WTC11 (cell line): ENCODE measurements at regions not wholly inside any gene's neighbourhood (a gene's known extent, or its start where the extent isn't known, plus 50 kb on each side); places are given as distances from the start of the nearest gene placed in this dataset.

Experiments
- ATAC-seq: fragments of 200-7000 bp; cut with Tn5 transposase; 2 replicates; pipeline ENCODE4 v1.10.0; 2021; ENCODE audit warnings: mild to moderate bottlenecking, moderate library complexity
- CTCF ChIA-PET: fragments of 300-600 bp; sonication (Branson Sonifier 250); formaldehyde crosslinking; loops from one replicate; lab custom pipeline; 2021; ENCODE audit warnings: antibody characterized with exemption; lab: Charles Lee
- POLR2A ChIA-PET: fragments of 350-600 bp; sonication (Branson Sonifier 250); formaldehyde crosslinking; loops from one replicate; lab custom pipeline; 2021; ENCODE audit warnings: antibody characterized with exemption; lab: Charles Lee
- DNase-seq: peaks from one replicate; pipeline ENCODE4 v3.0.0; 2021; ENCODE audit warnings: low spot score
- H3K27ac Mint-ChIP-seq: 2 replicates; pipeline ENCODE4 v1.8.0; 2021; ENCODE audit warnings: mixed read lengths
- H3K27me3 Mint-ChIP-seq: 2 replicates; pipeline ENCODE4 v1.8.0; 2021; ENCODE audit warnings: low read depth, mild to moderate bottlenecking, moderate library complexity, mixed read lengths
- H3K36me3 Mint-ChIP-seq: 2 replicates; pipeline ENCODE4 v1.8.0; 2021; ENCODE audit warnings: mixed read lengths
- H3K4me1 Mint-ChIP-seq: 2 replicates; pipeline ENCODE4 v1.8.0; 2022; ENCODE audit warnings: mixed read lengths
- H3K4me3 Mint-ChIP-seq: 2 replicates; pipeline ENCODE4 v1.8.0; 2021; ENCODE audit warnings: mild to moderate bottlenecking, moderate library complexity, mixed read lengths
- H3K9me3 Mint-ChIP-seq: 2 replicates; pipeline ENCODE4 v1.8.0; 2021; ENCODE audit warnings: mixed read lengths
- CBFB ChIP-seq: sonication (generic); formaldehyde crosslinking; IDR thresholded peaks from 2 replicates; pipeline ENCODE4 v1.8.1; 2022; ENCODE audit warnings: mild to moderate bottlenecking, low read depth, missing genetic modification reagents
- E2F4 ChIP-seq: sonication (generic); formaldehyde crosslinking; IDR thresholded peaks from 2 replicates; pipeline ENCODE4 v1.8.1; 2022; ENCODE audit warnings: low read depth, mild to moderate bottlenecking, moderate library complexity, missing genetic modification reagents, borderline replicate concordance
- EMX1 ChIP-seq: fragments of 250-450 bp; sonication (Bioruptor Pico); IDR thresholded peaks from 2 replicates; pipeline ENCODE4 v1.8.0; 2021; ENCODE audit warnings: mild to moderate bottlenecking
- ETV6 ChIP-seq: sonication (generic); formaldehyde crosslinking; IDR thresholded peaks from 2 replicates; pipeline ENCODE4 v1.8.1; 2022; ENCODE audit warnings: mild to moderate bottlenecking, missing genetic modification reagents
- FOXK1 ChIP-seq: sonication (generic); formaldehyde crosslinking; IDR thresholded peaks from 2 replicates; pipeline ENCODE4 v1.8.0; 2022; ENCODE audit warnings: mild to moderate bottlenecking, moderate library complexity, missing genetic modification reagents
- FOXP1 ChIP-seq: sonication (generic); formaldehyde crosslinking; IDR thresholded peaks from 2 replicates; pipeline ENCODE4 v1.8.0; 2022; ENCODE audit warnings: missing genetic modification reagents, mild to moderate bottlenecking, moderate library complexity, borderline replicate concordance
- GABPB1 ChIP-seq: sonication (generic); formaldehyde crosslinking; IDR thresholded peaks from 2 replicates; pipeline ENCODE4 v1.8.1; 2023; ENCODE audit warnings: mild to moderate bottlenecking, missing genetic modification reagents
- HMGA2 ChIP-seq: fragments of 250-450 bp; sonication (Bioruptor Pico); IDR thresholded peaks from 2 replicates; pipeline ENCODE4 v1.4.0; 2021; ENCODE audit warnings: mild to moderate bottlenecking, moderate library complexity
- IRF2 ChIP-seq: sonication (generic); formaldehyde crosslinking; IDR thresholded peaks from 2 replicates; pipeline ENCODE4 v1.8.0; 2022; ENCODE audit warnings: low read depth, missing genetic modification reagents, borderline replicate concordance
- KAT7 ChIP-seq: sonication (generic); formaldehyde crosslinking; IDR thresholded peaks from 2 replicates; pipeline ENCODE4 v1.8.1; 2023; ENCODE audit warnings: missing genetic modification reagents, mild to moderate bottlenecking, borderline replicate concordance
- MYBL2 ChIP-seq: sonication (generic); formaldehyde crosslinking; IDR thresholded peaks from 2 replicates; pipeline ENCODE4 v1.8.1; 2023; ENCODE audit warnings: mild to moderate bottlenecking, moderate library complexity, missing genetic modification reagents
- NFE2L1 ChIP-seq: sonication (generic); formaldehyde crosslinking; IDR thresholded peaks from 2 replicates; pipeline ENCODE4 v1.8.1; 2023; ENCODE audit warnings: missing genetic modification reagents
- NR2C2 ChIP-seq: sonication (generic); formaldehyde crosslinking; IDR thresholded peaks from 2 replicates; pipeline ENCODE4 v1.8.0; 2022; ENCODE audit warnings: mild to moderate bottlenecking, missing genetic modification reagents
- RELA ChIP-seq: sonication (generic); formaldehyde crosslinking; IDR thresholded peaks from 2 replicates; pipeline ENCODE4 v1.8.1; 2022; ENCODE audit warnings: missing genetic modification reagents, mild to moderate bottlenecking, borderline replicate concordance
- SMAD3 ChIP-seq: sonication (generic); formaldehyde crosslinking; IDR thresholded peaks from 2 replicates; pipeline ENCODE4 v1.8.0; 2022; ENCODE audit warnings: missing genetic modification reagents, mild to moderate bottlenecking, borderline replicate concordance
- TEAD4 ChIP-seq: sonication (generic); formaldehyde crosslinking; IDR thresholded peaks from 2 replicates; pipeline ENCODE4 v1.8.0; 2022; ENCODE audit warnings: mild to moderate bottlenecking, missing genetic modification reagents
- TP53 ChIP-seq: sonication (generic); formaldehyde crosslinking; IDR thresholded peaks from 2 replicates; pipeline ENCODE4 v1.8.1; 2023; ENCODE audit warnings: mild to moderate bottlenecking, missing genetic modification reagents
- ZNF219 ChIP-seq: sonication (generic); formaldehyde crosslinking; IDR thresholded peaks from 2 replicates; pipeline ENCODE4 v1.8.0; 2023; ENCODE audit warnings: missing genetic modification reagents, mild to moderate bottlenecking, borderline replicate concordance
- ZNF263 ChIP-seq: sonication (generic); formaldehyde crosslinking; IDR thresholded peaks from 2 replicates; pipeline ENCODE4 v1.8.1; 2022; ENCODE audit warnings: low read depth, mild to moderate bottlenecking, moderate library complexity, missing genetic modification reagents
- ZNF317 ChIP-seq: sonication (generic); formaldehyde crosslinking; IDR thresholded peaks from 2 replicates; pipeline ENCODE4 v1.8.1; 2023; ENCODE audit warnings: low read depth, mild to moderate bottlenecking, moderate library complexity, missing genetic modification reagents, borderline replicate concordance
- ZNF416 ChIP-seq: fragments of 250-450 bp; sonication (Bioruptor Pico); IDR thresholded peaks from 2 replicates; pipeline ENCODE4 v1.9.0; 2021; ENCODE audit warnings: mild to moderate bottlenecking, inconsistent platforms
- ZSCAN18 ChIP-seq: fragments of 250-450 bp; sonication (Bioruptor Pico); IDR thresholded peaks from 2 replicates; pipeline ENCODE4 v2.1.2; 2022; ENCODE audit warnings: mild to moderate bottlenecking, moderate library complexity
- TF ChIP-seq, protein P1 (sequence below): fragments of 250-450 bp; sonication (Bioruptor Pico); IDR thresholded peaks from 2 replicates; pipeline ENCODE4 v1.8.0; 2021; ENCODE audit warnings: mild to moderate bottlenecking
- TF ChIP-seq, protein P2 (sequence below): fragments of 250-450 bp; sonication (Bioruptor Pico); IDR thresholded peaks from 2 replicates; pipeline ENCODE4 v1.9.0; 2021; ENCODE audit warnings: mild to moderate bottlenecking
- TF ChIP-seq, protein P3 (sequence below): fragments of 200-600 bp; IDR thresholded peaks from 2 replicates; pipeline ENCODE4 v1.8.0; 2022; ENCODE audit warnings: antibody characterized with exemption
- TF ChIP-seq, protein P4 (sequence below): sonication (generic); formaldehyde crosslinking; conservative IDR thresholded peaks from 2 replicates; pipeline ENCODE4 v1.8.1; 2022; ENCODE audit warnings: mild to moderate bottlenecking, missing genetic modification reagents

- no peak for TF ChIP-seq TP53 (CRISPR knock-in tag)
- TF ChIP-seq ZNF317 (CRISPR knock-in tag): no peak
- TF ChIP-seq KAT7 (CRISPR knock-in tag): no peak
- TF ChIP-seq IRF2 (CRISPR knock-in tag): no peak
- no peak for TF ChIP-seq HMGA2
These were observed 106.0 kb downstream of the XCL2 start (continued) for GRCh38 chr1:168437821-168438220.

GRCh38 chr1:168435439-168435838, 108.4 kb downstream of the XCL2 start:
- H3K27me3 Mint-ChIP-seq: no peaks in the 10 kb centered on the region
- no peak overlapping the region for H3K27ac Mint-ChIP-seq
- H3K9me3 Mint-ChIP-seq: no peaks in the 10 kb centered on the region
- peaks cover 10% of the 10 kb centered on the region for H3K4me1 Mint-ChIP-seq
- POLR2A ChIA-PET: no interaction called here
- H3K4me3 Mint-ChIP-seq: no peak overlapping the region
- DNase-seq (no peak), ATAC-seq (no peak)
- no peaks in the 10 kb centered on the region for H3K36me3 Mint-ChIP-seq
- TF ChIP-seq ZNF219 (no peak), CBFB (CRISPR knock-in tag) (no peak), ZNF263 (CRISPR knock-in tag) (no peak), NFE2L1 (CRISPR knock-in tag) (no peak), SMAD3 (no peak), GABPB1 (CRISPR knock-in tag) (no peak), RELA (CRISPR knock-in tag) (no peak), TEAD4 (CRISPR knock-in tag) (no peak), ZNF416 (CRISPR knock-in tag) (no peak), FOXP1 (no peak), EMX1 (CRISPR knock-in tag) (no peak)
- TF ChIP-seq, protein P1, sequence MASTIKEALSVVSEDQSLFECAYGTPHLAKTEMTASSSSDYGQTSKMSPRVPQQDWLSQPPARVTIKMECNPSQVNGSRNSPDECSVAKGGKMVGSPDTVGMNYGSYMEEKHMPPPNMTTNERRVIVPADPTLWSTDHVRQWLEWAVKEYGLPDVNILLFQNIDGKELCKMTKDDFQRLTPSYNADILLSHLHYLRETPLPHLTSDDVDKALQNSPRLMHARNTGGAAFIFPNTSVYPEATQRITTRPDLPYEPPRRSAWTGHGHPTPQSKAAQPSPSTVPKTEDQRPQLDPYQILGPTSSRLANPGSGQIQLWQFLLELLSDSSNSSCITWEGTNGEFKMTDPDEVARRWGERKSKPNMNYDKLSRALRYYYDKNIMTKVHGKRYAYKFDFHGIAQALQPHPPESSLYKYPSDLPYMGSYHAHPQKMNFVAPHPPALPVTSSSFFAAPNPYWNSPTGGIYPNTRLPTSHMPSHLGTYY (CRISPR knock-in tag): no peak
- TF ChIP-seq, protein P2, sequence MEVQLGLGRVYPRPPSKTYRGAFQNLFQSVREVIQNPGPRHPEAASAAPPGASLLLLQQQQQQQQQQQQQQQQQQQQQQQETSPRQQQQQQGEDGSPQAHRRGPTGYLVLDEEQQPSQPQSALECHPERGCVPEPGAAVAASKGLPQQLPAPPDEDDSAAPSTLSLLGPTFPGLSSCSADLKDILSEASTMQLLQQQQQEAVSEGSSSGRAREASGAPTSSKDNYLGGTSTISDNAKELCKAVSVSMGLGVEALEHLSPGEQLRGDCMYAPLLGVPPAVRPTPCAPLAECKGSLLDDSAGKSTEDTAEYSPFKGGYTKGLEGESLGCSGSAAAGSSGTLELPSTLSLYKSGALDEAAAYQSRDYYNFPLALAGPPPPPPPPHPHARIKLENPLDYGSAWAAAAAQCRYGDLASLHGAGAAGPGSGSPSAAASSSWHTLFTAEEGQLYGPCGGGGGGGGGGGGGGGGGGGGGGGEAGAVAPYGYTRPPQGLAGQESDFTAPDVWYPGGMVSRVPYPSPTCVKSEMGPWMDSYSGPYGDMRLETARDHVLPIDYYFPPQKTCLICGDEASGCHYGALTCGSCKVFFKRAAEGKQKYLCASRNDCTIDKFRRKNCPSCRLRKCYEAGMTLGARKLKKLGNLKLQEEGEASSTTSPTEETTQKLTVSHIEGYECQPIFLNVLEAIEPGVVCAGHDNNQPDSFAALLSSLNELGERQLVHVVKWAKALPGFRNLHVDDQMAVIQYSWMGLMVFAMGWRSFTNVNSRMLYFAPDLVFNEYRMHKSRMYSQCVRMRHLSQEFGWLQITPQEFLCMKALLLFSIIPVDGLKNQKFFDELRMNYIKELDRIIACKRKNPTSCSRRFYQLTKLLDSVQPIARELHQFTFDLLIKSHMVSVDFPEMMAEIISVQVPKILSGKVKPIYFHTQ (CRISPR knock-in tag): no peak
- TF ChIP-seq, protein P3, sequence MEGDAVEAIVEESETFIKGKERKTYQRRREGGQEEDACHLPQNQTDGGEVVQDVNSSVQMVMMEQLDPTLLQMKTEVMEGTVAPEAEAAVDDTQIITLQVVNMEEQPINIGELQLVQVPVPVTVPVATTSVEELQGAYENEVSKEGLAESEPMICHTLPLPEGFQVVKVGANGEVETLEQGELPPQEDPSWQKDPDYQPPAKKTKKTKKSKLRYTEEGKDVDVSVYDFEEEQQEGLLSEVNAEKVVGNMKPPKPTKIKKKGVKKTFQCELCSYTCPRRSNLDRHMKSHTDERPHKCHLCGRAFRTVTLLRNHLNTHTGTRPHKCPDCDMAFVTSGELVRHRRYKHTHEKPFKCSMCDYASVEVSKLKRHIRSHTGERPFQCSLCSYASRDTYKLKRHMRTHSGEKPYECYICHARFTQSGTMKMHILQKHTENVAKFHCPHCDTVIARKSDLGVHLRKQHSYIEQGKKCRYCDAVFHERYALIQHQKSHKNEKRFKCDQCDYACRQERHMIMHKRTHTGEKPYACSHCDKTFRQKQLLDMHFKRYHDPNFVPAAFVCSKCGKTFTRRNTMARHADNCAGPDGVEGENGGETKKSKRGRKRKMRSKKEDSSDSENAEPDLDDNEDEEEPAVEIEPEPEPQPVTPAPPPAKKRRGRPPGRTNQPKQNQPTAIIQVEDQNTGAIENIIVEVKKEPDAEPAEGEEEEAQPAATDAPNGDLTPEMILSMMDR: no peak
- TF ChIP-seq, all 79 proteins: peak for 0
- CTCF ChIA-PET: interaction anchor here (1.3 to 4.1 kb wide), 2 partner anchors 93 to 168 kb away, joined by 4 to 13 read pairs; no protein-coding TSS in a partner anchor

DNA sequence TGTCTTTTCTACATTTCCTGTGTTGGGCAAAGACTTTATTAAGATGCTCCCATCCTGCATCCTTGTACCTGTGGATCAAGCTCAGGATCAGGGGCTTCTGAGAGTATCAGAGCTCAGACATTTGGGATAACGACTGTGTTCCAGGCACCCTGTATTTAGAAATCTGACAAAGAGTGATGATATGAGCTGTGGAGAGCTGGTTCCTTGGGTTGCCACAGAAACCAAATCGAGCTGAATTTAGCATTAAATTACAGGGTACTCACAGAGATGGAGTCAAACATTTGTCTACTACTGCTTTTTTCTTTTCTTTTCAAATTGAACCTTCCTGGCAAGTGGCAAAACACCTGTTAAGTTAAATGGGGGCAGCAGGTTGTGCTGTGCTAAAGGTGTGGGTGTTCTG, 110.6 kb downstream of the XCL2 start:
- ChIA-PET CTCF (interaction anchor here (4.1 kb wide), 1 partner anchor 91 kb away, joined by 13 read pairs; no protein-coding TSS in a partner anchor), POLR2A (interaction anchor here (0.6 kb wide), 1 partner anchor 1077 kb away, joined by 4 read pairs; no protein-coding TSS in a partner anchor)
- DNase-seq (no peak), ATAC-seq (no peak)
- Mint-ChIP-seq H3K4me1 (peaks cover 3% of the 10 kb centered on the region; the same call in 1 of the 2 replicates), H3K36me3 (no peaks in the 10 kb centered on the region), H3K27me3 (no peaks in the 10 kb centered on the region), H3K27ac (no peak overlapping the region), H3K4me3 (no peak overlapping the region), H3K9me3 (no peaks in the 10 kb centered on the region)
- TF ChIP-seq MYBL2 (CRISPR knock-in tag): no peak
- TF ChIP-seq E2F4: no peak
- TF ChIP-seq GABPB1 (CRISPR knock-in tag): no peak
- no peak for TF ChIP-seq ZSCAN18 (CRISPR knock-in tag)
- TF ChIP-seq IRF2 (CRISPR knock-in tag): no peak
- no peak for TF ChIP-seq ETV6 (CRISPR knock-in tag)
- TF ChIP-seq FOXK1 (CRISPR knock-in tag): no peak
- TF ChIP-seq, protein P4, sequence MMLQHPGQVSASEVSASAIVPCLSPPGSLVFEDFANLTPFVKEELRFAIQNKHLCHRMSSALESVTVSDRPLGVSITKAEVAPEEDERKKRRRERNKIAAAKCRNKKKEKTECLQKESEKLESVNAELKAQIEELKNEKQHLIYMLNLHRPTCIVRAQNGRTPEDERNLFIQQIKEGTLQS (CRISPR knock-in tag): no peak
- TF ChIP-seq NR2C2: no peak
